MCF 10A (cell line): ENCODE measurements at regions not wholly inside any gene's neighbourhood (a gene's known extent, or its start where the extent isn't known, plus 50 kb on each side); places are given as distances from the start of the nearest gene placed in this dataset.

Experiments
- BruUV-seq: library from RNA; stranded (reverse); fragments of 400-500 nt; replicated peaks from 2 replicates; lab custom pipeline; 2021; lab: Mats Ljungman, UMichigan
- CTCF ChIA-PET: fragments of 300-600 bp; sonication (Branson Sonifier 250); formaldehyde crosslinking; extraction: SDS; loops from one replicate; lab custom pipeline; 2021; ENCODE audit warnings: antibody characterized with exemption, inconsistent platforms; lab: Yijun Ruan, JAX
- POLR2A ChIA-PET: fragments of 300-600, 350-650 bp; sonication (Branson Sonifier 250); formaldehyde crosslinking; extraction: SDS; loops from one replicate; lab custom pipeline; 2020; ENCODE audit warnings: antibody characterized with exemption, inconsistent platforms; lab: Yijun Ruan, JAX
- DNase-seq: peaks from one replicate; pipeline ENCODE4 v3.0.0-alpha.2; 2018; ENCODE audit not compliant: unreplicated experiment
- H3K27ac Mint-ChIP-seq: one replicate; pipeline ENCODE4 v1.8.0; 2022; ENCODE audit warnings: mild to moderate bottlenecking, low read depth, mixed read lengths; ENCODE audit not compliant: unreplicated experiment
- H3K27me3 Mint-ChIP-seq: one replicate; pipeline ENCODE4 v1.8.0; 2022; ENCODE audit warnings: mixed read lengths; ENCODE audit not compliant: insufficient read depth, unreplicated experiment
- H3K36me3 Mint-ChIP-seq: one replicate; pipeline ENCODE4 v1.8.0; 2022; ENCODE audit warnings: mild to moderate bottlenecking, moderate library complexity, mixed read lengths; ENCODE audit not compliant: insufficient read depth, unreplicated experiment
- H3K4me1 Mint-ChIP-seq: one replicate; pipeline ENCODE4 v1.8.0; 2022; ENCODE audit warnings: mixed read lengths; ENCODE audit not compliant: insufficient read depth, unreplicated experiment
- H3K4me3 Mint-ChIP-seq: one replicate; pipeline ENCODE4 v1.8.0; 2022; ENCODE audit warnings: mild to moderate bottlenecking, moderate library complexity, mixed read lengths; ENCODE audit not compliant: unreplicated experiment
- H3K9me3 Mint-ChIP-seq: one replicate; pipeline ENCODE4 v1.8.0; 2022; ENCODE audit warnings: mixed read lengths; ENCODE audit not compliant: unreplicated experiment
- CTCF ChIP-seq: fragments of 200-600 bp; IDR thresholded peaks from one replicate; pipeline ENCODE4 v1.8.0; 2022; ENCODE audit warnings: antibody characterized with exemption, mild to moderate bottlenecking; ENCODE audit not compliant: unreplicated experiment
- intact Hi-C: fragments of 100-400 bp; cut with micrococcal nuclease; formaldehyde crosslinking; loops from 2 replicates; pipeline ENCODE4 v1.14.1; 2022

- CTCF ChIA-PET: no interaction called here
- no peak overlapping the region for H3K4me3 Mint-ChIP-seq
- no peaks in the 10 kb centered on the region for H3K27me3 Mint-ChIP-seq
These were observed 202.5 kb upstream of the GPR26 start for GRCh38 chr10:123463698-123464097.

GRCh38 chr10:123464430-123465323 lies 201.5 kb upstream of the GPR26 start:
- POLR2A ChIA-PET: no interaction called here
- intact Hi-C loops: no loop called here
- no TSS peak for BruUV-seq
- Mint-ChIP-seq H3K4me3 (no peak overlapping the region), H3K4me1 (no peaks in the 10 kb centered on the region), H3K36me3 (no peaks in the 10 kb centered on the region), H3K27ac (no peak overlapping the region), H3K9me3 (no peaks in the 10 kb centered on the region), H3K27me3 (no peaks in the 10 kb centered on the region)
- CTCF ChIA-PET: no interaction called here
- DNase-seq: no peak
- no peak for TF ChIP-seq CTCF

More at GRCh38 chr10:123463698-123464097, 202.5 kb upstream of the GPR26 start:
- POLR2A ChIA-PET: no interaction called here
- TF ChIP-seq CTCF: no peak
- H3K27ac Mint-ChIP-seq: no peak overlapping the region
- no TSS peak for BruUV-seq
- intact Hi-C loops: no loop called here
- H3K4me1 Mint-ChIP-seq: no peaks in the 10 kb centered on the region
- H3K9me3 Mint-ChIP-seq: no peaks in the 10 kb centered on the region
- DNase-seq: no peak
- H3K36me3 Mint-ChIP-seq: no peaks in the 10 kb centered on the region

- H3K9me3 Mint-ChIP-seq: no peaks in the 10 kb centered on the region
- no peaks in the 10 kb centered on the region for H3K4me1 Mint-ChIP-seq
- ChIA-PET POLR2A (interaction anchor here (0.7 kb wide), 1 partner anchor 33 kb away, joined by 4 read pairs; no protein-coding TSS in a partner anchor), CTCF (interaction anchor here (0.6 kb wide), 1 partner anchor 57 kb away, joined by 5 read pairs; no protein-coding TSS in a partner anchor)
- BruUV-seq: no TSS peak
- H3K27ac Mint-ChIP-seq: no peak overlapping the region
- intact Hi-C loops: no loop called here
- DNase-seq: no peak
- H3K4me3 Mint-ChIP-seq: no peak overlapping the region
- peaks cover 7% of the 10 kb centered on the region for H3K27me3 Mint-ChIP-seq
- TF ChIP-seq CTCF: no peak
- H3K36me3 Mint-ChIP-seq: no peaks in the 10 kb centered on the region
These were observed 195.7 kb upstream of the GPR26 start for GRCh38 chr10:123470336-123470921.

GRCh38 chr10:123471811-123472210 lies 194.3 kb upstream of the GPR26 start:
- H3K4me1 Mint-ChIP-seq: no peaks in the 10 kb centered on the region
- no peaks in the 10 kb centered on the region for H3K9me3 Mint-ChIP-seq
- no TSS peak for BruUV-seq
- peaks cover 7% of the 10 kb centered on the region for H3K27me3 Mint-ChIP-seq
- H3K4me3 Mint-ChIP-seq: no peak overlapping the region
- ChIA-PET CTCF (interaction anchor here (0.6 kb wide), 1 partner anchor 1646 kb away, joined by 3 read pairs; no protein-coding TSS in a partner anchor), POLR2A (no interaction called here)
- H3K36me3 Mint-ChIP-seq: no peaks in the 10 kb centered on the region
- no peak overlapping the region for H3K27ac Mint-ChIP-seq
- no peak for TF ChIP-seq CTCF
- intact Hi-C loops: no loop called here
- no peak for DNase-seq
